ENCODE measurements at regions not wholly inside any gene's neighbourhood (a gene's known extent, or its start where the extent isn't known, plus 50 kb on each side); places are given as distances from the start of the nearest gene placed in this dataset.
"Not testable (repeated sequence)": the region's sequence is repeated elsewhere in the genome, so short reads cannot be mapped to it uniquely, and the experiment has no call there.

- Histone ChIP-seq H3K9me3 (ENCODE audit: low read depth) (no peaks in the 10 kb centered on the region), H3K9me2 (replicated peaks; ENCODE audit: insufficient read depth) (no peaks in the 10 kb centered on the region)
- DNase-seq (ENCODE audit: low spot score) = no peak
Observed at GRCh38 chr14:104477666-104478380, 101.7 kb upstream of the C14orf180 start.

GRCh38 chr14:104478656-104479055 lies 100.9 kb upstream of the C14orf180 start:
- no peaks in the 10 kb centered on the region for H3K36me3 ChIP-seq (replicated peaks; ENCODE audit: insufficient read depth, low read depth)
- no peaks in the 10 kb centered on the region for H3K79me2 ChIP-seq
- H3K4me2 ChIP-seq = no peak overlapping the region
- no peaks in the 10 kb centered on the region for H4K20me1 ChIP-seq (ENCODE audit: insufficient read depth, poor library complexity, severe bottlenecking)
- no peak for TF ChIP-seq EZH2 (IDR thresholded peaks at IDR 0.05; ENCODE audit: borderline replicate concordance)
- H3K4me3 ChIP-seq = no peak overlapping the region
- no peaks in the 10 kb centered on the region for H3K9me3 ChIP-seq (ENCODE audit: low read depth)
- H3K27ac ChIP-seq = no peak overlapping the region
- H2AFZ ChIP-seq = no peak overlapping the region
- no peaks in the 10 kb centered on the region for H3K27me3 ChIP-seq
- H3K9me2 ChIP-seq (replicated peaks; ENCODE audit: insufficient read depth) = no peaks in the 10 kb centered on the region
- H3K4me1 ChIP-seq (ENCODE audit: insufficient read depth) = no peaks in the 10 kb centered on the region
- 83% methylated on average over 7 of the region's 7 CpGs for WGBS (ENCODE audit: low lambda C conversion rate, missing lambda C conversion rate)
- no peak for DNase-seq (ENCODE audit: low spot score)

More at GRCh38 chr14:104477666-104478380, 101.7 kb upstream of the C14orf180 start:
- Histone ChIP-seq H3K4me2 (no peak overlapping the region), H3K4me1 (ENCODE audit: insufficient read depth) (no peaks in the 10 kb centered on the region), H2AFZ (no peak overlapping the region), H3K27ac (no peak overlapping the region), H3K36me3 (replicated peaks; ENCODE audit: insufficient read depth, low read depth) (no peaks in the 10 kb centered on the region), H3K79me2 (no peaks in the 10 kb centered on the region), H3K27me3 (no peaks in the 10 kb centered on the region), H3K4me3 (no peak overlapping the region), H4K20me1 (ENCODE audit: insufficient read depth, poor library complexity, severe bottlenecking) (no peaks in the 10 kb centered on the region)
- no peak for TF ChIP-seq CTCF (IDR thresholded peaks at IDR 0.05; ENCODE audit: poor library complexity)
- no peak for TF ChIP-seq EZH2phosphoT487 (IDR thresholded peaks at IDR 0.05; ENCODE audit: low read depth, severe bottlenecking, unreplicated experiment)
- TF ChIP-seq EZH2 (IDR thresholded peaks at IDR 0.05; ENCODE audit: borderline replicate concordance) = no peak
- WGBS (ENCODE audit: low lambda C conversion rate, missing lambda C conversion rate) = 70% methylated on average over 22 of the region's 22 CpGs

GRCh38 chr14:104479901-104480300 lies 99.7 kb upstream of the C14orf180 start:
- Histone ChIP-seq H3K4me1 (ENCODE audit: insufficient read depth) (no peaks in the 10 kb centered on the region), H3K27ac (no peak overlapping the region), H3K4me3 (no peak overlapping the region), H3K9me3 (ENCODE audit: low read depth) (no peaks in the 10 kb centered on the region), H4K20me1 (ENCODE audit: insufficient read depth, poor library complexity, severe bottlenecking) (no peaks in the 10 kb centered on the region), H3K36me3 (replicated peaks; ENCODE audit: insufficient read depth, low read depth) (no peaks in the 10 kb centered on the region), H3K79me2 (no peaks in the 10 kb centered on the region), H2AFZ (no peak overlapping the region), H3K4me2 (no peak overlapping the region), H3K9me2 (replicated peaks; ENCODE audit: insufficient read depth) (no peaks in the 10 kb centered on the region), H3K27me3 (peaks cover 5% of the 10 kb centered on the region)
- TF ChIP-seq EZH2phosphoT487 (IDR thresholded peaks at IDR 0.05; ENCODE audit: low read depth, severe bottlenecking, unreplicated experiment) = no peak
- no peak for TF ChIP-seq EZH2 (IDR thresholded peaks at IDR 0.05; ENCODE audit: borderline replicate concordance)
- no peak for TF ChIP-seq CTCF (IDR thresholded peaks at IDR 0.05; ENCODE audit: poor library complexity)
- DNase-seq (ENCODE audit: low spot score) = no peak
- WGBS (ENCODE audit: low lambda C conversion rate, missing lambda C conversion rate) = 90% methylated on average over 10 of the region's 10 CpGs

GRCh38 chr14:104481323-104481722 lies 98.2 kb upstream of the C14orf180 start:
- no peak overlapping the region for H3K27ac ChIP-seq
- TF ChIP-seq EZH2 (IDR thresholded peaks at IDR 0.05; ENCODE audit: borderline replicate concordance) (no peak), CTCF (IDR thresholded peaks at IDR 0.05; ENCODE audit: poor library complexity) (no peak), EZH2phosphoT487 (IDR thresholded peaks at IDR 0.05; ENCODE audit: low read depth, severe bottlenecking, unreplicated experiment) (no peak)
- no peak overlapping the region for H2AFZ ChIP-seq
- no peak for DNase-seq (ENCODE audit: low spot score)
- H3K27me3 ChIP-seq = peaks cover 5% of the 10 kb centered on the region
- no peaks in the 10 kb centered on the region for H3K79me2 ChIP-seq
- no peaks in the 10 kb centered on the region for H3K36me3 ChIP-seq (replicated peaks; ENCODE audit: insufficient read depth, low read depth)
- no peaks in the 10 kb centered on the region for H3K9me2 ChIP-seq (replicated peaks; ENCODE audit: insufficient read depth)
- no peaks in the 10 kb centered on the region for H4K20me1 ChIP-seq (ENCODE audit: insufficient read depth, poor library complexity, severe bottlenecking)
- no peak overlapping the region for H3K4me3 ChIP-seq
- no peaks in the 10 kb centered on the region for H3K9me3 ChIP-seq (ENCODE audit: low read depth)
- H3K4me2 ChIP-seq = no peak overlapping the region
- no peaks in the 10 kb centered on the region for H3K4me1 ChIP-seq (ENCODE audit: insufficient read depth)
- 95% methylated on average over 9 of the region's 10 CpGs for WGBS (ENCODE audit: low lambda C conversion rate, missing lambda C conversion rate)

- not testable (repeated sequence) for H3K9me2 ChIP-seq (replicated peaks; ENCODE audit: insufficient read depth); H3K36me3 ChIP-seq (replicated peaks; ENCODE audit: insufficient read depth, low read depth); H3K4me1 ChIP-seq (ENCODE audit: insufficient read depth); H3K27me3 ChIP-seq; H3K27ac ChIP-seq; H4K20me1 ChIP-seq (ENCODE audit: insufficient read depth, poor library complexity, severe bottlenecking); H3K4me2 ChIP-seq; H3K9me3 ChIP-seq (ENCODE audit: low read depth); H3K79me2 ChIP-seq; H2AFZ ChIP-seq; DNase-seq (ENCODE audit: low spot score); H3K4me3 ChIP-seq
- WGBS (ENCODE audit: low lambda C conversion rate, missing lambda C conversion rate) = 89% methylated on average over 9 of the region's 9 CpGs
Observed at GRCh38 chr14:104482017-104482416, 97.5 kb upstream of the C14orf180 start.
